ENCODE measurements at regions not wholly inside any gene's neighbourhood (a gene's known extent, or its start where the extent isn't known, plus 50 kb on each side); places are given as distances from the start of the nearest gene placed in this dataset.
A peak's percentile ranks its signal among the peaks of the same experiment; 100 is the strongest.

GRCh38 chr3:48084929-48085328, 68.7 kb upstream of the MAP4 start:
- ChIA-PET CTCF (no interaction called here), POLR2A (ENCODE audit: unreplicated experiment) (no interaction called here)
- peaks cover 22% of the 10 kb centered on the region for H4K20me1 ChIP-seq (ENCODE audit: low read length)
- H3K36me3 ChIP-seq (ENCODE audit: low read depth, low read length) = peaks cover 8% of the 10 kb centered on the region
- TF ChIP-seq EZH2 (IDR thresholded peaks at IDR 0.05; ENCODE audit: low read length, unreplicated experiment) (no peak), EZH2phosphoT487 (IDR thresholded peaks at IDR 0.05; ENCODE audit: borderline replicate concordance, low read length) (no peak), CTCF (conservative IDR thresholded peaks at IDR 0.05; ENCODE audit: low read depth, low read length) (no peak)
- H3F3A ChIP-seq (ENCODE audit: low read length, unreplicated experiment) = peaks cover 11% of the 10 kb centered on the region
- no peaks in the 10 kb centered on the region for H3K9me3 ChIP-seq (ENCODE audit: low read length)
- ATAC-seq (no peak), DNase-seq (no peak)
- H3K79me2 ChIP-seq (ENCODE audit: low read length) = peaks cover 86% of the 10 kb centered on the region
- H3K4me2 ChIP-seq (ENCODE audit: low read length) = peak overlapping the region; percentile 15; the same call in 1 of the 2 replicates
- intact Hi-C loops (cut with micrococcal nuclease) = loop anchor here (5.0 kb wide), 2 partner anchors 53 to 73 kb away; no protein-coding TSS in a partner anchor
- BruUV-seq (replicated peaks) = no TSS peak
- no peak overlapping the region for H2AFZ ChIP-seq (ENCODE audit: low read length)
- no peak overlapping the region for H3K27ac ChIP-seq (ENCODE audit: low read length)
- H3K9ac ChIP-seq (ENCODE audit: low read length) = no peak overlapping the region
- H3K9me2 ChIP-seq (replicated peaks; ENCODE audit: low read length) = no peaks in the 10 kb centered on the region
- H3K4me1 ChIP-seq (ENCODE audit: insufficient read depth, low read length) = peaks cover 44% of the 10 kb centered on the region
- no peak overlapping the region for H3K4me3 ChIP-seq (ENCODE audit: low read length)
- H3K27me3 ChIP-seq (ENCODE audit: low read length) = no peaks in the 10 kb centered on the region

GRCh38 chr3:48084170-48084569, 68.0 kb upstream of the MAP4 start:
- TF ChIP-seq EZH2phosphoT487 (IDR thresholded peaks at IDR 0.05; ENCODE audit: borderline replicate concordance, low read length) (no peak), CTCF (conservative IDR thresholded peaks at IDR 0.05; ENCODE audit: low read depth, low read length) (no peak), EZH2 (IDR thresholded peaks at IDR 0.05; ENCODE audit: low read length, unreplicated experiment) (no peak)
- H3F3A ChIP-seq (ENCODE audit: low read length, unreplicated experiment) = peaks cover 11% of the 10 kb centered on the region
- ChIA-PET POLR2A (ENCODE audit: unreplicated experiment) (no interaction called here), CTCF (interaction anchor here (0.6 kb wide), 1 partner anchor 1010 kb away, joined by 3 read pairs; no protein-coding TSS in a partner anchor)
- H3K27ac ChIP-seq (ENCODE audit: low read length) = no peak overlapping the region
- H3K4me2 ChIP-seq (ENCODE audit: low read length) = no peak overlapping the region
- H2AFZ ChIP-seq (ENCODE audit: low read length) = no peak overlapping the region
- DNase-seq (no peak), ATAC-seq (no peak)
- H3K9me2 ChIP-seq (replicated peaks; ENCODE audit: low read length) = no peaks in the 10 kb centered on the region
- H3K4me1 ChIP-seq (ENCODE audit: insufficient read depth, low read length) = peaks cover 37% of the 10 kb centered on the region
- intact Hi-C loops (cut with micrococcal nuclease) = no loop called here
- H3K9ac ChIP-seq (ENCODE audit: low read length) = no peak overlapping the region
- H3K4me3 ChIP-seq (ENCODE audit: low read length) = no peak overlapping the region
- H4K20me1 ChIP-seq (ENCODE audit: low read length) = peaks cover 24% of the 10 kb centered on the region
- H3K27me3 ChIP-seq (ENCODE audit: low read length) = no peaks in the 10 kb centered on the region
- no TSS peak for BruUV-seq (replicated peaks)
- H3K79me2 ChIP-seq (ENCODE audit: low read length) = peaks cover 93% of the 10 kb centered on the region
- no peaks in the 10 kb centered on the region for H3K9me3 ChIP-seq (ENCODE audit: low read length)
- H3K36me3 ChIP-seq (ENCODE audit: low read depth, low read length) = peaks cover 9% of the 10 kb centered on the region

- Histone ChIP-seq H2AFZ (ENCODE audit: low read length) (no peak overlapping the region), H3K4me1 (ENCODE audit: insufficient read depth, low read length) (peaks cover 39% of the 10 kb centered on the region), H4K20me1 (ENCODE audit: low read length) (peaks cover 35% of the 10 kb centered on the region), H3F3A (ENCODE audit: low read length, unreplicated experiment) (peaks cover 7% of the 10 kb centered on the region), H3K9ac (ENCODE audit: low read length) (no peak overlapping the region), H3K9me3 (ENCODE audit: low read length) (no peaks in the 10 kb centered on the region), H3K79me2 (ENCODE audit: low read length) (peaks cover 98% of the 10 kb centered on the region), H3K27me3 (ENCODE audit: low read length) (no peaks in the 10 kb centered on the region), H3K36me3 (ENCODE audit: low read depth, low read length) (peaks cover 17% of the 10 kb centered on the region), H3K4me2 (ENCODE audit: low read length) (peak overlapping the region; percentile 15; the same call in 1 of the 2 replicates), H3K27ac (ENCODE audit: low read length) (no peak overlapping the region), H3K4me3 (ENCODE audit: low read length) (no peak overlapping the region), H3K9me2 (replicated peaks; ENCODE audit: low read length) (no peaks in the 10 kb centered on the region)
- POLR2A ChIA-PET (ENCODE audit: unreplicated experiment) = no interaction called here
- no peak for ATAC-seq
- no peak for TF ChIP-seq EZH2 (IDR thresholded peaks at IDR 0.05; ENCODE audit: low read length, unreplicated experiment)
- intact Hi-C loops (cut with micrococcal nuclease) = loop anchor here (1.0 kb wide), 1 partner anchor 42 kb away; no protein-coding TSS in a partner anchor
- CTCF ChIA-PET = interaction anchor here (0.6 kb wide), 1 partner anchor 207 kb away, joined by 4 read pairs; no protein-coding TSS in a partner anchor
- DNase-seq = no peak
- no TSS peak for BruUV-seq (replicated peaks)
Observed at GRCh38 chr3:48082580-48083184, 66.5 kb upstream of the MAP4 start.

Measured in PC-3 (cell line).